ENCODE measurements at regions not wholly inside any gene's neighbourhood (a gene's known extent, or its start where the extent isn't known, plus 50 kb on each side); places are given as distances from the start of the nearest gene placed in this dataset.

DNA sequence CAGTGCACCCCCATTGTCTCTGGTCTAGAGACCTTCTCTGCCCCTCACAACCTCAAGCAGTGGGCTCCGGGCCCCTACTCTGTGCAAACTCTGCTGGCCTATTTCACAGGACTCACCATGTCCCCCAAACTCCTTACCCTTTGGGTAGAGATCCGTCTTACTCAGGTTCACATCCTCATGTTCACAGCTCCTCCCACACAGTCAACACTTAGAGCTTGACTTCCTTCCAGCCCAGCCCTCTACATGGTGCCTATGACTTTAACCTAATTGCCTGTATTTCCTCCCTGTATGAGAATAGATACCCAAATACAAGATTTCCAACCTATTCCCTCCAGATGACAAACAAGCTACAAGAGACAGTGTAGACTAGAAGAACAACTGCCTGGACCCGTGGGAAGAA is 528.6 kb upstream of the JARID2 start:
- ATAC-seq (ENCODE audit: low FRiP score) = no peak
- TF ChIP-seq, protein P1, sequence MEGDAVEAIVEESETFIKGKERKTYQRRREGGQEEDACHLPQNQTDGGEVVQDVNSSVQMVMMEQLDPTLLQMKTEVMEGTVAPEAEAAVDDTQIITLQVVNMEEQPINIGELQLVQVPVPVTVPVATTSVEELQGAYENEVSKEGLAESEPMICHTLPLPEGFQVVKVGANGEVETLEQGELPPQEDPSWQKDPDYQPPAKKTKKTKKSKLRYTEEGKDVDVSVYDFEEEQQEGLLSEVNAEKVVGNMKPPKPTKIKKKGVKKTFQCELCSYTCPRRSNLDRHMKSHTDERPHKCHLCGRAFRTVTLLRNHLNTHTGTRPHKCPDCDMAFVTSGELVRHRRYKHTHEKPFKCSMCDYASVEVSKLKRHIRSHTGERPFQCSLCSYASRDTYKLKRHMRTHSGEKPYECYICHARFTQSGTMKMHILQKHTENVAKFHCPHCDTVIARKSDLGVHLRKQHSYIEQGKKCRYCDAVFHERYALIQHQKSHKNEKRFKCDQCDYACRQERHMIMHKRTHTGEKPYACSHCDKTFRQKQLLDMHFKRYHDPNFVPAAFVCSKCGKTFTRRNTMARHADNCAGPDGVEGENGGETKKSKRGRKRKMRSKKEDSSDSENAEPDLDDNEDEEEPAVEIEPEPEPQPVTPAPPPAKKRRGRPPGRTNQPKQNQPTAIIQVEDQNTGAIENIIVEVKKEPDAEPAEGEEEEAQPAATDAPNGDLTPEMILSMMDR (IDR thresholded peaks at IDR 0.05) = no peak
- no peak for DNase-seq (ENCODE audit: low spot score)

DNA sequence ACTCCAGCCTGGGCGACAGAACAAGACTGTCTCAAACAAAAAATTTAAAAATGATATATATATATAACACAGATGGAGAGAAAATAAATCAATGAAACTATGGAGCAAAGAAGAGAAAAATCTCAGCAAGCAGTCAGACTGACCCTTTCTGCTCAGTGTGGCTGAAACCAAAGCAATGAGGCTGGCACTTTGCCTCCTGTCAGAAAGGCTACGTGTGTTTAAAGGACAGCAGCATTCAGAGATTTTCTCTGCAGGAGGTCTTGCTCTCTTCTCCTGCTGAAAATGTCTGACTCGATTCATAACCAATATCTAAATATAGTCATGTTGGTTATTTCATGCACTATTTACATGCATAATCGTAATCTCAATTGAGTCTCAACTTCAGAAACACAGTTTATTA is 527.0 kb upstream of the JARID2 start:
- no peak for DNase-seq (ENCODE audit: low spot score)
- TF ChIP-seq, protein P1 (IDR thresholded peaks at IDR 0.05) = no peak
- ATAC-seq (ENCODE audit: low FRiP score) = no peak

DNA sequence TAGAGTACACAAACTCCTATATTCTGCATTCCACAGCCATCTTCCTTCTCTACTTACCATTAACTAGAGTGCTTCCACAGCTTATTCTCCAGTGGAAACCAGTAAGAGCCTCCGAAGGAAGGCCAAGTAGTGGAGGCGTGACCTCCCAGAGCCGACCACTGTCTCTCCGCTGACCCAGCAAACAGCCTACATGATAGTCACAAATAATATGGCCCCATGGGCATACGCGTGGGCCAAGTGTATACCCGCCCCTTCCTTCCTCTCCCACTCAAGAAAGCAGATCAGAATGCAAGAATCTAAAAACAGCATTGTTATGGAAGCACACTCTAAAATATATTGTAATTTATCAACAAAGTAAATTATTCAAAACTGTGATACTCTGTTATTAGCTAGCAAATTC is 526.6 kb upstream of the JARID2 start:
- DNase-seq (ENCODE audit: low spot score) = no peak
- no peak for ATAC-seq (ENCODE audit: low FRiP score)
- TF ChIP-seq, protein P1 (IDR thresholded peaks at IDR 0.05) = no peak

DNA sequence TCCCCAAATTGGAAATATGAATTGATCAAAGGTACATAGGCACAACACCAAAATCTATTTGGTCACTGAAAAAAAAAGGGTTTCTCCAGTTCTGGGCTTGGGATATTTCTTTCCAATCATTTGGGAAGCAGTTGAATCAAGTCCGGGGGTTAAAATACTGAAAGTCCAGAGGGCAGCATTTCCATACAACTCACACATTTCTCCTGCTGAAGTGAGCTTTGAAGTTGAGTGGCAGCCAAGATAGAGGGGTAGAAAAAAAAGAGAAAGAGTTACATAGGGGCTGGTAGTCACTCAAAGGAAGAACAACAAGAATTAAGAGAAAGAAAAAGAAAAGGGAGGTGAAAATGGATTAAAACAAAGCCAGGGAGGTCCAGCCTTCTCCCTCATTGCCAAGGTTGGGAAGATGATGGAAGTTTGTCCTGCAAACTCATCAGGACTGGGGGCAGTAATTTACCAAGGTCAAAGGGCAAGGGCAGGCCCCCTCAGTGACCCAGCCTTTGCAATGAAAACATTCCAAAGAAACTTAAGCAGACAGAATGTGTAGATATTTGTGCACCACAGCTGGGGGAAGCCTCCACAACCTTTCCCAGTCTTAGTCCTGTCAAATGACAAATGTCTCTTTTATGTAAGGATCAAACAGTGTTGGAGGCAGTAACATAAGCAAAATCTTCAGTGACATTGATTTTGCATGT is 525.3 kb upstream of the JARID2 start:
- DNase-seq (ENCODE audit: low spot score) (no peak), ATAC-seq (ENCODE audit: low FRiP score) (no peak)
- TF ChIP-seq, protein P1 (IDR thresholded peaks at IDR 0.05) = no peak

DNA sequence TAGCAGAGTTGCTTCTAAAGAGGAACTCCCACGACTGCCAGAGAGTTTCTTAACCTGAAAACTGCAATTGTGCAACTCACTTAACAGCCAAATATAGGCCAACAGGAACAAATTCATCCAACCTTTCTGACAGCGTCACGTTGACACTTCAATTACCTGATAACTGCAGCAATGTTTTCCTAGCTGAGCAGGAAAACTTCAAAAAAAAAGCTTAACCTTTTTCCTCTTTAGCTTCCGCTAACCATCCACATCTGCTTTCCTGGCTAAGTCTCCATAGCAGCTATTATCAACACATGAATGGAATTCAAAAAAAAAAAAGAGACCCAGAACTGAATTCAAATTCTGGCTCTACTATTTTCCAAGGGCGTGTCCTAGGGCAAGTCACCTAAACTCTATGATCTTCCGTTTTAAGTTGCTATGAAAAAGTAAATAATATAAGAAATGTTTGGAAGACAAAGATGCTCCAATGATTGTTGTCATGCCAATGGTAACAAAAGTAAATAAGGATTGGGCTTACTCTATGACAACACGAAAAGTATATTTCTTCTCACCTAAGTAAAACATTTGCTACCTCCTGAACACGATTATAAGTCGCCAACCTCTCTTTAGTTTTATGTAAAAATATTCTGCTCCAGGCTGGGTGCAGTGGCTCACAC is 524.6 kb upstream of the JARID2 start:
- peak; percentile 80 for ATAC-seq (ENCODE audit: low FRiP score)

DNA sequence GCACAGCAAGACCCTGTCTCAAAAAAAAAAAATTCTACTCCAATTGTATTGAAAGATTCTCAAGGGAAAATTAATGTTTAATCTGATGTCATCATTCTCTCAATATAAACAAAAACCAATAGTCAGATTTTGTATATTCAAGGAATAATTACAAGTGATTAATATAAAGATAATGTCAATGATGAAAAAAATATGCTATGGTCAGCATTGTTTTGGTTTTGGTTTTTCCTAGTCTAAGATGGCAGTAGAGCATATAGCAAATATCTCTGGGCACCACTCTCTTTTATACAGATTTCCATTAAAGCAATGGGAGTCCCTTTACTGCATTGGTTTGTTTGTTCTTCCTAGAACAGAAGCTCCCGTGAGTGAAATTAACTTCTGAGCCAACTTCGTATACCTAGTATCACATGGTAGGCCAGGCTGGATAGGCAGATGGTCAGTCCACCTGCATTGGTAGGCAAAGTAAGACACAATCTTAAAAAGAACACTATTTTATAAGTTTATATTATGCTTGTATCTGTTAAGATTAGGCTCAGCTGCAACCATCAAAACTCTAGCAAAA is 523.8 kb upstream of the JARID2 start:
- ATAC-seq (ENCODE audit: low FRiP score) (no peak), DNase-seq (ENCODE audit: low spot score) (no peak)
- TF ChIP-seq, protein P1 (IDR thresholded peaks at IDR 0.05) = no peak

More for the DNA sequence above, 524.6 kb upstream of the JARID2 start:
- TF ChIP-seq, protein P1 (IDR thresholded peaks at IDR 0.05) = no peak
- DNase-seq (ENCODE audit: low spot score) = no peak

DNA sequence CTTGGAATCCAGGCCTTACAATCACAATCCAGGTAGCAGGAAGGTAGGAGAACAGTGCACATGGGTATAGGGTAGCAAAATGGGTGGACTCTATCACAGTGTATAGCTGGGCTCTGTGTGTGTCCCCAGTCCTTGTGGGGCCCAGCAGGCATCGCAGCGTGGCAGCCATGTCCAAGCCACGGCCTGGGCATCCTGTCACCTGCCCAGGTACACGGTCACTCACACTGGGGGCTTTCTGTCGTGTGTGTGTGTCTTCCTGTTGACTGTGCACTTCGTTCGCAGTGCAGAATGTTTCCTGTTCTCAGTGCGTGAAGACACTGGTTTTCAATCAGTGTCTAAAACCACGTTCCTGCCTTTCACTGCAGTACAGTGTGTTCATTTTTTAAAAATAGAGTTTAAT is 523.2 kb upstream of the JARID2 start:
- no peak for ATAC-seq (ENCODE audit: low FRiP score)
- no peak for DNase-seq (ENCODE audit: low spot score)
- TF ChIP-seq, protein P1 (IDR thresholded peaks at IDR 0.05) = no peak

All from omental fat pad (tissue), 3 donors.